ENCODE measurements at regions not wholly inside any gene's neighbourhood (a gene's known extent, or its start where the extent isn't known, plus 50 kb on each side); places are given as distances from the start of the nearest gene placed in this dataset.
"Not testable (repeated sequence)": the region's sequence is repeated elsewhere in the genome, so short reads cannot be mapped to it uniquely, and the experiment has no call there.

- no peak overlapping the region for H3K4me3 ChIP-seq
- intact Hi-C loops (cut with DNase I), result no loop called here
- no peaks in the 10 kb centered on the region for H3K4me1 ChIP-seq
- no peaks in the 10 kb centered on the region for H3K9me3 ChIP-seq
- no peaks in the 10 kb centered on the region for H3K36me3 ChIP-seq
- H3K9ac ChIP-seq (ENCODE audit: low read depth in 2 of 2, low read length in 2 of 2), result no peak overlapping the region
- no peaks in the 10 kb centered on the region for H3K27me3 ChIP-seq
- TF ChIP-seq CTCF (IDR thresholded peaks at IDR 0.05), result no peak
- no peak overlapping the region for H3K27ac ChIP-seq
- DNase-seq, result no peak
Measured at GRCh38 chr13:111058796-111059506, 56.2 kb upstream of the ARHGEF7 start.

- DNase-seq; H3K27ac ChIP-seq; H3K36me3 ChIP-seq; H3K9me3 ChIP-seq; H3K4me1 ChIP-seq; H3K9ac ChIP-seq (ENCODE audit: low read depth in 2 of 2, low read length in 2 of 2); H3K27me3 ChIP-seq; H3K4me3 ChIP-seq; intact Hi-C loops (cut with DNase I): not testable (repeated sequence)
Measured at GRCh38 chr13:111058339-111058738, 56.8 kb upstream of the ARHGEF7 start.

- DNase-seq; H3K27me3 ChIP-seq; H3K4me3 ChIP-seq; H3K27ac ChIP-seq; H3K4me1 ChIP-seq; H3K9me3 ChIP-seq; H3K9ac ChIP-seq (ENCODE audit: low read depth in 2 of 2, low read length in 2 of 2); H3K36me3 ChIP-seq: not testable (repeated sequence)
- intact Hi-C loops (cut with DNase I), result loop anchor here (5.0 kb wide), 1 partner anchor 109 kb away; no protein-coding TSS in a partner anchor
Measured at GRCh38 chr13:111051726-111052232, 63.3 kb upstream of the ARHGEF7 start.

GRCh38 chr13:111051041-111051725, 63.9 kb upstream of the ARHGEF7 start:
- intact Hi-C loops (cut with DNase I), result loop anchor here (5.0 kb wide), 1 partner anchor 109 kb away; no protein-coding TSS in a partner anchor
- H3K9me3 ChIP-seq, result no peaks in the 10 kb centered on the region
- no peaks in the 10 kb centered on the region for H3K4me1 ChIP-seq
- no peaks in the 10 kb centered on the region for H3K27me3 ChIP-seq
- H3K27ac ChIP-seq, result no peak overlapping the region
- DNase-seq, result no peak
- H3K9ac ChIP-seq (ENCODE audit: low read depth in 2 of 2, low read length in 2 of 2), result no peak overlapping the region
- no peak for TF ChIP-seq CTCF (IDR thresholded peaks at IDR 0.05)
- H3K36me3 ChIP-seq, result no peaks in the 10 kb centered on the region
- H3K4me3 ChIP-seq, result no peak overlapping the region

- H3K9ac ChIP-seq (ENCODE audit: low read depth in 2 of 2, low read length in 2 of 2), result no peak overlapping the region
- intact Hi-C loops (cut with DNase I), result loop anchor here (5.0 kb wide), 1 partner anchor 108 kb away; no protein-coding TSS in a partner anchor
- no peaks in the 10 kb centered on the region for H3K9me3 ChIP-seq
- no peaks in the 10 kb centered on the region for H3K4me1 ChIP-seq
- H3K27ac ChIP-seq, result no peak overlapping the region
- no peak for TF ChIP-seq CTCF (IDR thresholded peaks at IDR 0.05)
- no peak for DNase-seq
- no peak overlapping the region for H3K4me3 ChIP-seq
- no peaks in the 10 kb centered on the region for H3K36me3 ChIP-seq
- H3K27me3 ChIP-seq, result no peaks in the 10 kb centered on the region
Measured at GRCh38 chr13:111050539-111050879, 64.6 kb upstream of the ARHGEF7 start.

- no peaks in the 10 kb centered on the region for H3K4me1 ChIP-seq
- no peak overlapping the region for H3K9ac ChIP-seq (ENCODE audit: low read depth in 2 of 2, low read length in 2 of 2)
- no peaks in the 10 kb centered on the region for H3K9me3 ChIP-seq
- DNase-seq, result peak; percentile 34
- TF ChIP-seq CTCF (IDR thresholded peaks at IDR 0.05), result peak; percentile 34
- H3K27ac ChIP-seq, result no peak overlapping the region
- intact Hi-C loops (cut with DNase I), result loop anchor here (5.0 kb wide), 1 partner anchor 108 kb away; no protein-coding TSS in a partner anchor
- no peak overlapping the region for H3K4me3 ChIP-seq
- H3K36me3 ChIP-seq, result no peaks in the 10 kb centered on the region
- no peaks in the 10 kb centered on the region for H3K27me3 ChIP-seq
Measured at GRCh38 chr13:111049791-111050538, 65.1 kb upstream of the ARHGEF7 start.

Measured in colonic mucosa (tissue), 4 donors.